Activated CD8-positive, alpha-beta memory T cell treated with anti-CD3 and anti-CD28 coated beads for 24 hours (primary cell): ENCODE measurements at regions not wholly inside any gene's neighbourhood (a gene's known extent, or its start where the extent isn't known, plus 50 kb on each side); places are given as distances from the start of the nearest gene placed in this dataset.

Source experiments
- DNase-seq: peaks from one replicate; pipeline ENCODE4 v3.0.0-alpha.2; 2020

DNA sequence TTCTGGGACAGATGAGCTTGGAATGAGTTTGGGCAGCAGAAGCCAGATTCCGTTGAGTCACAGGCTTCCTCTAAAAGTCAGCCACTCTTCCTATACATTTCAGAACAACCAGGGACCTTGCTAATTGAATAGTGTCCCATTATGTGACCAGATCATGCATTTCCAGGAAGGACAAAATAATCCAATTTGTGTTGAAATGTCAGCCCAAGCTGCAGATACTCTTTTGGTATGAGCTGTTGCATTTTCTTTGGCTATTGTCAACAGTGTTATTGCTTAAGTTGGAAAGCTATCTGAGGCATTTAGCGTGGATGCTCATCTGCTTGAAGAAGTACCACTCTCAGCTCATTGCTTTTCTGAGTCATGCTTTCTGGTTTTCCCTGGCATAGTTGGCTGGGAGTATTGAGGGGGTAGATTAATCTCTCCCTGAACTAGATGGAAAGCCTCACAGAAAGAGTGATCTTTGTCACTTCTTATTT is 223.7 kb upstream of the HABP2 start:
- DNase-seq: no peak

DNA sequence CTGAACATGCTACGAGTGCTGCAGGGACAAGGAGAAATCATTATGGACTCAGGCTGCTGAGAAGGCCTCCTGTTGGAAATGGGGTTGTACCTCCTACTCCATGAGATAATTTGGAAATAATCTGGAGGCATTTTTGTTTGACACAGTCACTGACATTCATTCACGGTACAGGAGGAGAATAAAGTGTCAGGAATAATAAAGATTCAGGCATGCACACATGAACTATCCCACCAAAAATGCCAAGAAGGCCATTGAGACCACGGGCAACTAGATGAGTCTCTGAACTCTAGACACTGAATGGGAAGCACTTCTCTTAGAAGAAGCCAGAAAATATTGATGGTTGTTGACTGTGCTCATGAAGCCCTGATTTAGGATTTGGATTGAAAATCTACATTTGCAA is 220.9 kb upstream of the HABP2 start:
- no peak for DNase-seq

- DNase-seq: no peak
Measured at GRCh38 chr10:113333313-113333712, 219.5 kb upstream of the HABP2 start.

DNA sequence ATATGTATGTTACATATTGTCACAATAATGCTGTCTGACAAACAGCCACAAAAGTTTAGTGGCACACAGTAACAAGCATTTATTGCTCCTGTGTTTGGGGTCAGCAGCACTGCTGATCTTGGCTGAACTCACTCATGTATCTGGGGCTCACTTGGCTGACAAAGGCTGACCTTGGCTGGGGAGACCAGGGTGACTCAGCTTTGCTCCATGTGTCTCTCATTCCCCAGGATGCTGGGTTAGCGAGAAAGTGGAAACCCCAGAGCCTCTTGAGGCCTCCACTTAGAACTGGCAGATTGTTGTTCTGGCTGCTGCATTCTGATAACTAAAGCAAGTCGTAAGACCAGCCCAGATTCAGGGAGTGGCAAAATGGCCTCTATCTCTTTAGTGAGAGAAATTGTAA is 217.3 kb upstream of the HABP2 start:
- DNase-seq: no peak

DNA sequence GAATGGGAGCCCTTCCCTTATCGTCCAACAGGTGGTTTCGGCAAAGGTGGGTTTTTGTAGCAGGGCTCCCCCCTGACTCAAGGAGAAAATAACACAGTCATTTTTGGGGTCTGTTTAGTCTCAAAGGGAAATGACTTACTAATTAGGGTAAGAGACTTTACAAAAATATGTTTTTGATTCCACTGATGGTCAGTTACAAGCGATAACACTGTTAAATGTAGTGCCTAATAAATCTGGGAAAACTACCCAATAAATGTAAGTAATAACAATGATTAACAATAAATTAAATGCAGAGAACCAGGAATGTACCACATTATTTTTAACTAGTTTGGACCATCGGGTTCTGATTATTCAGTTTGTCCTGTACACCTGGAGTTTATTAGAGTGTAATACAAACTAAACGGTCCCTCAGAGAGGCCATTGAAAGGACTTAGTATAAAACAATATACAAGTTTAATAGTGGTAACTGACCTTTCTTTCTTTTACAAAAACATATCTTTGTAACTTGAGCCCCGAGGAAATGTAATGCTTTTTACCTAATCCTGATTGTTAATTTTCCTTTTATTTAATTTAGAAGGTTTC is 216.2 kb upstream of the HABP2 start:
- DNase-seq: no peak

GRCh38 chr10:113337142-113337541 is 215.7 kb upstream of the HABP2 start:
- DNase-seq: no peak

DNA sequence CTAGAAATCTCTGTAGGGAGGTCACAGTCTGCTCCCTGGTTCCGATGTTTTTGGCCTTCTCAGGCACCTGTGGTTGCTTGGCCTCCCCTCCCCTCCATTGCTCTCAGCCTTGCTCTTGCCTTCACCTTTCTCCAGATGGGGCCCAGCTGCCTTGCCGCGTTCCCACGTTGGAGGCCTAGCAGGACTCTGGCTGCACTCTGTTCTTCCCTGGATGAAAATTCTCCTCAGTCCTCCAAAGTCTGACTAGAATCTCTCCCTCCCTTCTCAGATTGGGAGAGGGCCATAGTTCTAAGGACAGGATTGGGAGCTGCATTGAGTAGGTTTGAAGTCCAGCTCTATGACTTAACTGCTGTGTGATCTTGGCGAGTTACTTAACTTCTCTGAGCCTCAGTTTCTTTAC is 213.7 kb upstream of the HABP2 start:
- no peak for DNase-seq

- DNase-seq: no peak
Measured at GRCh38 chr10:113340282-113340681, 212.6 kb upstream of the HABP2 start.

GRCh38 chr10:113341138-113341537 is 211.7 kb upstream of the HABP2 start:
- no peak for DNase-seq

- DNase-seq: no peak
Measured at GRCh38 chr10:113345826-113346624, 206.8 kb upstream of the HABP2 start.

- no peak for DNase-seq
Measured at GRCh38 chr10:113347508-113347907, 205.3 kb upstream of the HABP2 start.

DNA sequence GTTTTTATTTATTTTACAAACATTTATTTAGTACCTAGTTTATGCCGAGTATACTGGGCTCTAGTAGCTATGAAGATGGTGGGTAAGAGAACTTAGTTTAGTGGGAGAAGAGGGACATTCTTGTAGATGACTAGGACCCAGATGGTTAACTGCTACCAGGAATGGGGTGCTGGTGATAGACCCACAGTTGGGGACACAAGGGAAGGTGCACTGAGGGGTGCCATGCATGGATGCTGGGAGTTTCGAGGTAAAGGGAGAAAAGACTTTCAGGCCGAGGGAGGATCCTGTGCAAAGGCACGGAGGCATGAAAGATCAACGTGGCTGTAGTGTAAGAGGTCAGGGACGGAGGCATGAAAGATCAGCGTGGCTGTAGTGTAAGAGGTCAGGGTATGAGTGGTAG is 204.2 kb upstream of the HABP2 start:
- no peak for DNase-seq

DNA sequence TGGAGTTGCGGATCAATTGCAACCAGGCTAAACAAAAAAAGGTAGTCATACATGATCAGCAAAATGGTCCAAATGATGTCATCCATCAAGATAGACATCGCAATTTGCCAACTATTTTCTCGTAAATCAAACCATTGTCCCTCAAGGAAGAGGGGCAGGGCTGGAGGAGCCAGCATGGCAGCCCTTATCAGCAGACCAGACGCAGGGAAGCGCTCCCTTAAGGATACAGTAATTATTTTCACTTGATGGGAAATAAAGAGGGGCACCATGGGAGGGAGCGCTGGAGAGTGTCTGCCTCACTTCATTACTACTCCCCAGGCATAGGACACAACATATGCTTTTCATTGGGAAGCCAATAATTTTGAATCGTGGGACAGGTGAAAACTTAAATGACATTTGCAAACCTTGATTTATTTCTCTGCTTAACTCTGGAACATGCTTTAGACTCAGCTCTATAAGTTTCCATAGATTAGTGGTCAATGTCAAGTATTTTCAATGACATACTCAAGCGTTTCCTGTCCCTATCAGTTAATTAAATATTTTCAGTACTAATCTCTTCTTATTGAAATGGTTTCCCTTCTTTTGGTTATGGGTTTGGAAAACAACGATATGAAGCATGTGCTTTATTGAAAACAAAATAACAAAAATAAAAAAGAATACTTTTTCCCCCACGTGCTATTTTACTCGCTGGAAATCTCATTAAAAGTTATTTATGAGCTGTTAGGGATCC is 202.4 kb upstream of the HABP2 start:
- DNase-seq: no peak

DNA sequence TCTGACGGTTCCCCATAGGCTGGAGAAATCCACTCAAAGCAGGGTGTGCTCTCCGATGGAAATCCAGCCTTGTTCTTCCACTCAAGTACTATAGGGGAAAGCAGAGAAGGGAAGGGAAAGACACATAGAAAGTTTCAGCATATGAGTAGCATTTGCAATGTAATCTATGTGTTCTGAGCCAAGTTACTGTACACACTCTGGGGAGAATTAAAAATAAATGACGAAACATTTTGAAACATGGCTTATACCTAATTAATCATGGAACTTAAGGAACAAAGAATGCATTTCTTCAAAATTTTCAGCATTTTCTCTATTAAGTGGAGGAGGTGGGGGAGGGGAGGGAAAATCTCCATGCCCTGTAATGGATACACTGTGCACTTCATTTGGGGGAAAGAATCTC is 198.1 kb upstream of the HABP2 start:
- DNase-seq: no peak

GRCh38 chr10:113356794-113357680 is 195.8 kb upstream of the HABP2 start:
- DNase-seq: no peak

DNA sequence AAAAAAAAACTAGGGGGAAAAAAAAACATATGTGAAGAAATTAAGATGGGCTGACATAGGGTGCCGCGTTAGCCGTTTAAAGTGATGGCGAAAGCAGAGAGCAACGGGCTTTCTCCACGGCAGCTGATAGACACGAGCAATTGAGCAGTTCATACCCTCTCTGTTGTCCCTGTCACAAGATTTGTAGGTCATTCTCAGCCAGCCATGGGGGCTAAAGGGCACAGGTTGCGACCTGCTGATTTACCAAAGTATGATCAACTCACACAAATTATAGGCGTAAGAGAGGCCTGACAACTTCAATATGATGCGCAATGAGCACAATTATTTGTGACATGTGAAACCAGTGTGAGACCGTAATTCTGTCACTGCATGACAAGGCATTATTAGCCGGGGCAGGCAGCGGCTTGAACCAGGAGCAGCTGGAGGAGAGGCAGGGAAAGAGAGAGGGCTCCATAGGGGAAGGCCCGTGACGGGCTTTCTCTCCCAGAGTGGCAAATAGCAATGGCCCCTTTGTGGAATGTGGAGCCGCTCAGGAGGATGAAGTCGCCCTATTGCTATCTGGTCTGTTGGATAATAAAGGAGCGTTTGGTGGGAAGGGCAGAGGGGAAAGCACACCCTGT is 195.1 kb upstream of the HABP2 start:
- no peak for DNase-seq

- DNase-seq: no peak
Measured at GRCh38 chr10:113359655-113360054, 193.2 kb upstream of the HABP2 start.

- no peak for DNase-seq
Measured at GRCh38 chr10:113360870-113361269, 192.0 kb upstream of the HABP2 start.

GRCh38 chr10:113362645-113363091 is 190.2 kb upstream of the HABP2 start:
- no peak for DNase-seq

DNA sequence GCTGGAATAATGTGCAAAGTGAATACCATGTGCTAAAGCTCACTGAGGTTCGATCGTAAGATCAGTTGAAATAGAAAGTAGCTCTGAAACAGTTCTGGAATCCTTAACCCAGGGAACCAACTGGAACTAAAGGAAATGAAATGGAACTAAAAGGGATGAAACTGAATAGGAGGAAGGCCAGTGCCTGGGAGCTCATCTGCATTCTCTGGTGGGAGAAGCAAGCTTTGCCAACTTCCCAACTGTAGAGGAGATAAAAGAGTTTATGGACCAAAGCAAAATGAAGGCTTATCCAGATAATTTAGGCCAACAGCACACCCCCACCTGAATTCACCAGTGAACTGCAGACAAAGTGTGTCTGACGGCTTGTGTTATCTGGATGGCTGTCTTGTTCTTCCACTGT is 188.6 kb upstream of the HABP2 start:
- no peak for DNase-seq

DNA sequence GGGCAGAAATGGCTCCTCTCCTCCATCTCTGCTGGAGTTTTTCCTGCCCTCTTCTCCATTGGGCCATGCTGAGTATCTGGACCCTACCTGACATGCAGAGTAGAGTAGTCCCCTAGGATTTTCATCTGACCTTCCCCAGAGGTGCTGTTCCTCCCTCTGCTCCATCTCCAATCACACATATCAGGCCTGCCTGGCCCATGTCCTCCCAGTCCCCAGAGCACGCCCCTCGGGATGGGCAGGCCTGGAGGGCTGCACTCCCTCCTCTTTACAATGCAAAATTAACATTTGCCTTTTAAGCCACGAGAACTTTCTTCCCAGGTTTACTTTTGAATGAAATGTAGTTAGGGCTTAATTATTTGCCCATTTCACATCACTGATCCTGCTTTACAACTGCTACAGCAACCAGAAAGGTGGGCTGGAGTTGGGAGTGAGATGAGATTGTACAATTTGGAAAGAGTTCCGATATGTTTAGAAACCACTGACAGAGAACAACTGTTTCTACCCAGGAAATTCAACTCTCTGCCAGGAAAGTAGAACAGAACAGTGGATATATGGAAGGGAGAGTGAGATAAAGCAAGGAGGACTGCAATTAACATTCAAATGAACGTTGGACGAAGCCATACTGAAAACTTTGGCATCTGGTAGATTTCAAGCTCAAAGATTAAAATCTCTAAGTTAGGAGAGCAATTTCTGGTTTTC is 184.0 kb upstream of the HABP2 start:
- DNase-seq: no peak

GRCh38 chr10:113369365-113369694 is 183.5 kb upstream of the HABP2 start:
- DNase-seq: no peak
